ENCODE measurements at regions not wholly inside any gene's neighbourhood (a gene's known extent, or its start where the extent isn't known, plus 50 kb on each side); places are given as distances from the start of the nearest gene placed in this dataset.

- DNase-seq (no peak), ATAC-seq (ENCODE audit: low read depth) (no peak)
- no peaks in the 10 kb centered on the region for H4K20me1 ChIP-seq (ENCODE audit: control insufficient read depth, insufficient read depth, low read length, poor library complexity, severe bottlenecking)
- H3K4me3 Mint-ChIP-seq = no peak overlapping the region
- TF ChIP-seq EZH2 (IDR thresholded peaks at IDR 0.05; ENCODE audit: borderline replicate concordance, insufficient read depth, low read depth, low read length, poor library complexity, severe bottlenecking) = no peak
- TF ChIP-seq CTCF (IDR thresholded peaks at IDR 0.05) = no peak
- no peaks in the 10 kb centered on the region for H3K79me2 ChIP-seq (ENCODE audit: control insufficient read depth, insufficient read depth, low read length)
- H3K4me1 Mint-ChIP-seq = no peaks in the 10 kb centered on the region
- H3K36me3 ChIP-seq (replicated peaks in 1 of 2; ENCODE audit: control extremely low read depth in 1 of 2, control insufficient read depth in 1 of 2, extremely low read depth in 1 of 2, insufficient read depth in 2 of 2, low read length in 1 of 2) = no peaks in the 10 kb centered on the region
- H3K4me1 ChIP-seq (ENCODE audit: control insufficient read depth in 2 of 2, insufficient read depth in 2 of 2, low read length in 2 of 2) = no peaks in the 10 kb centered on the region
- H3K27me3 Mint-ChIP-seq = peaks cover 14% of the 10 kb centered on the region
- ChIA-PET POLR2A (no interaction called here), CTCF (no interaction called here)
- H3K9me3 Mint-ChIP-seq (ENCODE audit: insufficient read depth) = no peaks in the 10 kb centered on the region
- H3K27ac ChIP-seq (ENCODE audit: low read length in 2 of 2) = no peak overlapping the region
- H3K4me3 ChIP-seq (ENCODE audit: control extremely low read depth in 1 of 5, extremely low read depth in 1 of 5, insufficient read depth in 1 of 5, low read depth in 2 of 5, low read length in 4 of 5) = no peak overlapping the region
- WGBS (ENCODE audit: insufficient coverage) = 96% methylated on average over 20 of the region's 22 CpGs
- no peak overlapping the region for H3K27ac Mint-ChIP-seq
- peaks cover 0 to 8% (median 0%) of the 10 kb centered on the region in 4 experiments for H3K27me3 ChIP-seq (replicated peaks in 1 of 4; ENCODE audit: control extremely low read depth in 1 of 4, control insufficient read depth in 3 of 4, insufficient read depth in 4 of 4, low read length in 3 of 4)
- no peaks in the 10 kb centered on the region for H3K9me3 ChIP-seq (ENCODE audit: control extremely low read depth in 1 of 3, control insufficient read depth in 2 of 3, insufficient read depth in 1 of 3, low read length in 2 of 3)
- no peak overlapping the region for H2AFZ ChIP-seq (ENCODE audit: insufficient read depth, low read depth, low read length, poor library complexity, severe bottlenecking)
- H3K4me2 ChIP-seq (replicated peaks; ENCODE audit: low read depth, low read length, poor library complexity, severe bottlenecking) = no peak overlapping the region
- no peak overlapping the region for H3K9ac ChIP-seq (ENCODE audit: low read length)
- intact Hi-C loops (cut with micrococcal nuclease) = no loop called here
Measured at GRCh38 chr10:132136097-132136521, 50.6 kb upstream of the DPYSL4 start.

GRCh38 chr10:132136689-132137088 lies 50.1 kb upstream of the DPYSL4 start:
- no peaks in the 10 kb centered on the region for H4K20me1 ChIP-seq (ENCODE audit: control insufficient read depth, insufficient read depth, low read length, poor library complexity, severe bottlenecking)
- H3K27ac Mint-ChIP-seq = no peak overlapping the region
- intact Hi-C loops (cut with micrococcal nuclease) = no loop called here
- no peak overlapping the region for H3K27ac ChIP-seq (ENCODE audit: low read length in 2 of 2)
- TF ChIP-seq EZH2 (IDR thresholded peaks at IDR 0.05; ENCODE audit: borderline replicate concordance, insufficient read depth, low read depth, low read length, poor library complexity, severe bottlenecking) (no peak), CTCF (IDR thresholded peaks at IDR 0.05) (no peak)
- no peak overlapping the region for H2AFZ ChIP-seq (ENCODE audit: insufficient read depth, low read depth, low read length, poor library complexity, severe bottlenecking)
- no peaks in the 10 kb centered on the region for H3K9me3 Mint-ChIP-seq (ENCODE audit: insufficient read depth)
- 84% methylated on average over 10 of the region's 10 CpGs for WGBS (ENCODE audit: insufficient coverage)
- no peaks in the 10 kb centered on the region for H3K9me3 ChIP-seq (ENCODE audit: control extremely low read depth in 1 of 3, control insufficient read depth in 2 of 3, insufficient read depth in 1 of 3, low read length in 2 of 3)
- H3K4me1 ChIP-seq (ENCODE audit: control insufficient read depth in 2 of 2, insufficient read depth in 2 of 2, low read length in 2 of 2) = no peaks in the 10 kb centered on the region
- ATAC-seq (ENCODE audit: low read depth) (no peak), DNase-seq (no peak)
- no peak overlapping the region for H3K4me3 Mint-ChIP-seq
- no peak overlapping the region for H3K4me3 ChIP-seq (ENCODE audit: control extremely low read depth in 1 of 5, extremely low read depth in 1 of 5, insufficient read depth in 1 of 5, low read depth in 2 of 5, low read length in 4 of 5)
- ChIA-PET CTCF (no interaction called here), POLR2A (no interaction called here)
- no peaks in the 10 kb centered on the region for H3K36me3 ChIP-seq (replicated peaks in 1 of 2; ENCODE audit: control extremely low read depth in 1 of 2, control insufficient read depth in 1 of 2, extremely low read depth in 1 of 2, insufficient read depth in 2 of 2, low read length in 1 of 2)
- H3K9ac ChIP-seq (ENCODE audit: low read length) = no peak overlapping the region
- no peak overlapping the region for H3K4me2 ChIP-seq (replicated peaks; ENCODE audit: low read depth, low read length, poor library complexity, severe bottlenecking)
- H3K27me3 Mint-ChIP-seq = peaks cover 14% of the 10 kb centered on the region
- no peaks in the 10 kb centered on the region for H3K4me1 Mint-ChIP-seq
- H3K27me3 ChIP-seq (replicated peaks in 1 of 4; ENCODE audit: control extremely low read depth in 1 of 4, control insufficient read depth in 3 of 4, insufficient read depth in 4 of 4, low read length in 3 of 4) = peaks cover 0 to 5% (median 0%) of the 10 kb centered on the region in 4 experiments
- H3K79me2 ChIP-seq (ENCODE audit: control insufficient read depth, insufficient read depth, low read length) = no peaks in the 10 kb centered on the region

All from B cell (primary cell).